Fibroblast of pulmonary artery (primary cell): ENCODE measurements at regions not wholly inside any gene's neighbourhood (a gene's known extent, or its start where the extent isn't known, plus 50 kb on each side); places are given as distances from the start of the nearest gene placed in this dataset.

ENCODE experiments used
- DNase-seq: peaks from one replicate; pipeline ENCODE4 v3.0.0-alpha.2; 2010; ENCODE audit warnings: low read depth
- H3K4me3 ChIP-seq: replicated peaks from 2 replicates; pipeline ENCODE4 v1.5.1; 2011; ENCODE audit warnings: low read depth, mild to moderate bottlenecking, control low read depth, low read length, moderate library complexity
- CTCF ChIP-seq: IDR thresholded peaks from 2 replicates; pipeline ENCODE4 v1.5.1; 2011; ENCODE audit warnings: mild to moderate bottlenecking, control low read depth, low read length, inconsistent platforms; ENCODE audit errors: missing control alignments

GRCh38 chr13:103539265-103539664 is 473.0 kb upstream of the SLC10A2 start:
- no peak for TF ChIP-seq CTCF
- no peak for DNase-seq

GRCh38 chr13:103537616-103538015 is 471.4 kb upstream of the SLC10A2 start:
- TF ChIP-seq CTCF = no peak
- DNase-seq = no peak

More at GRCh38 chr13:103539265-103539664, 473.0 kb upstream of the SLC10A2 start:
- no peak overlapping the region for H3K4me3 ChIP-seq

GRCh38 chr13:103531278-103531677 is 465.1 kb upstream of the SLC10A2 start:
- no peak for DNase-seq
- no peak for TF ChIP-seq CTCF
- H3K4me3 ChIP-seq = no peak overlapping the region

More at GRCh38 chr13:103537616-103538015, 471.4 kb upstream of the SLC10A2 start:
- H3K4me3 ChIP-seq = no peak overlapping the region

GRCh38 chr13:103528437-103528836 is 462.2 kb upstream of the SLC10A2 start:
- no peak for TF ChIP-seq CTCF
- DNase-seq = no peak

GRCh38 chr13:103525530-103525929 is 459.3 kb upstream of the SLC10A2 start:
- TF ChIP-seq CTCF = no peak
- no peak overlapping the region for H3K4me3 ChIP-seq
- DNase-seq = no peak

More at GRCh38 chr13:103528437-103528836, 462.2 kb upstream of the SLC10A2 start:
- H3K4me3 ChIP-seq = no peak overlapping the region

- no peak for TF ChIP-seq CTCF
- no peak for DNase-seq
- H3K4me3 ChIP-seq = no peak overlapping the region
Measured at GRCh38 chr13:103523858-103524257, 457.6 kb upstream of the SLC10A2 start.

- no peak for TF ChIP-seq CTCF
- DNase-seq = no peak
- no peak overlapping the region for H3K4me3 ChIP-seq
Measured at GRCh38 chr13:103521532-103521931, 455.3 kb upstream of the SLC10A2 start.
